ENCODE measurements at regions not wholly inside any gene's neighbourhood (a gene's known extent, or its start where the extent isn't known, plus 50 kb on each side); places are given as distances from the start of the nearest gene placed in this dataset.
A peak's percentile ranks its signal among the peaks of the same experiment; 100 is the strongest.

DNA sequence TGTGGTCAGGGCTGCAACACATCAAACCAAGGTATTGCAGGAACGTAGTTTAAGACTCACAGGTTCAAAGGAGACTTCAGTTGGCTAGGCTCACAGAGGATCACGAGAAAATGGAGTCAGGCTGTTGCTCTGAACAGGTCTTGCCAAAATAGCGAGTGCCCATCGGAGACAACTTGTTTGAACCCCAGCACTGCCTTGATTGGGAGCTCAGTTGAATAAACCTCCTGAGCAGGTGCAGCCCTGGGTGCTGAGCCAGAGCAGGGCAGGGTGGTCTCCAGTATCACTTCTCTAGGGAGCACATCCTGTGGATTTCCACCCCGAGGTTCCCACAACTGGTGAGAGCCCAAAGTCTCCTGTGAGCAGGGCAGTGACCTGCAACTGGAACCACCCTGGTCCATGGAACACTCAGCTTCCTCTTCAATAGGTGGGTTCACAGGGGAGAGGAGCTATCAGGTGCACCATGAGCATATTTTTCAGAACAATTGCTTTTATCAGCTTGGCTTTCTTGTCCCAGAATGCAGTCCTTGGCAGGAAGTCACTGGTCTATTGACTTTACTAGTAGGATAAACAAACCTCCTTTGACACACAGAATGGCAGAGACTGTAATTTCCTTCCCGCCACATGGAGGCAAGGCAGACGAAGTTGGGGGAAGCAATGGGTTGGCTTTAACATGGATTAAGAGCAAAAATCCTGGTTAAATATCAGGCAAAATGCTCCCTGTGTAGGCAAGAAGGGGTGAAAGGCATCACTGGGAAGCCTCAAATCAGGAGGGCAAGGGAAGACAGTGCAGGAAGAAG is 267.7 kb upstream of the FOXQ1 start:
- Mint-ChIP-seq H3K4me3 (no peak overlapping the region), H3K27ac (no peak overlapping the region), H3K9me3 (no peaks in the 10 kb centered on the region), H3K4me1 (no peaks in the 10 kb centered on the region), H3K27me3 (peaks cover 71% of the 10 kb centered on the region)
- no peak for ATAC-seq
- no peak for DNase-seq

DNA sequence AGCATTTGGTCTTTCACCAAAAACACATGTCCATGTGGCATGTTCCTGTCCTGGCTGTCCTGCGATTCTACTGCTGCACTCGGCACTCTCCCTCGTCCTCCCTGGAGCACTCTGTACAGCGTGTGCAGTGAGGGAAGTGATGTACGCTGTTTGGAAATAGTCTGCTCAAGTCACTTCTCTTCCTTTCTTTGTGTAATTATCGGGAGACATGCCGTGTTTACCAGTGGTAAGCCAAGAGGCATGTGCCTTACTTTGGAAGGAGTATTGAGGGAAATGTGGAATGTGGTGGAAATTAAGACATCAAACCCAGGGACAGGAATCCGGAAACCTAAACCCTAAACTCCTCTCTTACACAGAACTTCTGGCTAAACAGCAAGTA is 268.5 kb upstream of the FOXQ1 start:
- Mint-ChIP-seq H3K4me1 (no peaks in the 10 kb centered on the region), H3K9me3 (no peaks in the 10 kb centered on the region), H3K27ac (no peak overlapping the region), H3K27me3 (peaks cover 67% of the 10 kb centered on the region), H3K4me3 (no peak overlapping the region)
- DNase-seq (no peak), ATAC-seq (no peak)

DNA sequence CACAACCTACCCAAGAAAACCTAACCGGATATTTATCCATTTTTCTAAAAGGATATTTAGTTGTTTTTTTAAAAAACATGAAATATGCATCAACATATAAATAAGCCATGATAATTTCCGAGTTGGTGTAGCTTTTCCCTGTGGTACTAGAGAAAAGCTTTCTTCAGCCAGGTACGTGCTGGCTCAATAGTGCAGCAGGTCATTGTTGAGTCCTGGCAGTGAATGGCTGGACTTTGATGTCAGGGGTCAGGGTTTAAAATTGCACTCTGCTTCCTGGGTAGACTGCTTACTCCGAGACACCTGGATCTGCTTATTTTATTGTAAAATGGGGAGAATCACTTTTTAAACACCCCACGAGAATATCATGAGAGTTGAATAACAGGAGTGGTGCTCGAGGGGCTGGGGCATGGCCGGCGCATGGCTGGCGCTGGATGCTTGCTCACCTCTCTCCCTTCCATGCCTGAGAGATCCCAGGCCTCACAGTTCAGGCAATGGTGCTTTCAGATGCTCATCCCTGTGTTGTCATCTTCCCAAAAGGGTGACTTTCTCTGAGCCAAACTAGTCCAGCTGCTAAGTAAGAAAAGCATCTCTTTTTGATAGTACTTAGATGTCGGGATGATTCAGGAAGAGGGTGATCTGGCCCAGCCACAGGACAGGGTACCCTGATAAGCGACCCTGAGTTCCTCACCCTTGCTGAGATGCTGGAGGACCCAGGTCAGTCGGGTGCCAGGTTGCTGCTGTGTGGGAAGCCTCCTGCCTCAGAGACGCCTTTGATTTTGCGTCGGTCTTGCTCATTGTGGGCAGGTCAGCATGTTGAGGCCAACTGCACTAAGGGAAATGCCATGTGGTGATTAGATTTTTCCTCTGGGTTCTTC is 269.1 kb upstream of the FOXQ1 start:
- no peak overlapping the region for H3K4me3 Mint-ChIP-seq

GRCh38 chr6:1040393-1040792 is 271.5 kb upstream of the FOXQ1 start:
- no peak for ATAC-seq
- H3K9me3 Mint-ChIP-seq = no peaks in the 10 kb centered on the region
- peaks cover 65% of the 10 kb centered on the region for H3K27me3 Mint-ChIP-seq
- no peaks in the 10 kb centered on the region for H3K4me1 Mint-ChIP-seq
- DNase-seq = no peak
- no peak overlapping the region for H3K4me3 Mint-ChIP-seq
- H3K27ac Mint-ChIP-seq = peak overlapping the region in 1 of 2 donors; percentile 62

More for the DNA sequence above, 269.1 kb upstream of the FOXQ1 start:
- Mint-ChIP-seq H3K9me3 (no peaks in the 10 kb centered on the region), H3K4me1 (no peaks in the 10 kb centered on the region), H3K27ac (no peak overlapping the region), H3K27me3 (peaks cover 66% of the 10 kb centered on the region)
- no peak for DNase-seq
- no peak for ATAC-seq

DNA sequence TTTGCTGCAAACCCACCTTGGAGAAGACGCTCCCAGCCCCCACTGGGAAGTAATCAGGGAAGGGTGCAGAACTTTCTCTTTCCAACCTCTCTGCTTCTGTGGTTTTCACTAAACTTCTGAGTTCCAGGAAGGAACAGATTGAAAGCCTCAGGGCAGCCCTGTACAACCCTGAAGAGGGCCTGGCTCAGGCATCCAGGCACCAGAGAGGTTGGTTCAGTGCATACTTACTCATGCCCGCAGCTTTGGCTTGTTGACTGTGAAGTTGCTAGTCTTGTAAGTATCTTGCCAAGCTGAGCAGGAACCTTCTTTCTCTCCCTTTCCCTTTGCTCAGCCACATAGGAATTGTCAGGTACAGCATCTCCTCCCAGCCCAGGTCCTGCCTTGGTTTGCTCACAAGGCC is 272.2 kb upstream of the FOXQ1 start:
- no peaks in the 10 kb centered on the region for H3K4me1 Mint-ChIP-seq
- H3K9me3 Mint-ChIP-seq = no peaks in the 10 kb centered on the region
- no peak overlapping the region for H3K27ac Mint-ChIP-seq
- H3K27me3 Mint-ChIP-seq = peaks cover 64% of the 10 kb centered on the region
- ATAC-seq (no peak), DNase-seq (no peak)
- no peak overlapping the region for H3K4me3 Mint-ChIP-seq

DNA sequence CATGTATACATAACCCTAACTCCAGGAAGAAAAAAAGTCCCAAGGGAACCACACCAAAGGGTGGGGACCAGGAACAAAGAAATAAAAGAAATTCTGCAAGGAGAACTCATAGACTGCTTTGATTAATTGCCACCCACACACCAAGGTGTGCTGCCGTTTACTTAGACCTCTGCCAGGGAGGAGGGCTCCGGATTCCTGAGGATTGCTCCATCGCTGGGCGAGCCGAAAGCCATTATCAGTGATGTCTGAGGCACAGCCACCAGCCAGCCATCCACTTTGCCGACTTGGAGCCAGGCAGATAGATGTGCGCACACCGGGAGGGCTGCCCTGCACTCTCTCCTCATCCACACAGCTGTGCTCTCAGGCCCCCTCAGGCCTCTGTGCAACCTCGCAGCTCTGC is 272.7 kb upstream of the FOXQ1 start:
- H3K27ac Mint-ChIP-seq = no peak overlapping the region
- H3K9me3 Mint-ChIP-seq = no peaks in the 10 kb centered on the region
- no peak for DNase-seq
- no peak for ATAC-seq
- no peak overlapping the region for H3K4me3 Mint-ChIP-seq
- H3K4me1 Mint-ChIP-seq = no peaks in the 10 kb centered on the region
- H3K27me3 Mint-ChIP-seq = peaks cover 58% of the 10 kb centered on the region

GRCh38 chr6:1037430-1038202 is 274.3 kb upstream of the FOXQ1 start:
- no peaks in the 10 kb centered on the region for H3K4me1 Mint-ChIP-seq
- peaks cover 42% of the 10 kb centered on the region for H3K27me3 Mint-ChIP-seq
- ATAC-seq (no peak), DNase-seq (no peak)
- no peak overlapping the region for H3K4me3 Mint-ChIP-seq
- H3K27ac Mint-ChIP-seq = no peak overlapping the region
- H3K9me3 Mint-ChIP-seq = no peaks in the 10 kb centered on the region

DNA sequence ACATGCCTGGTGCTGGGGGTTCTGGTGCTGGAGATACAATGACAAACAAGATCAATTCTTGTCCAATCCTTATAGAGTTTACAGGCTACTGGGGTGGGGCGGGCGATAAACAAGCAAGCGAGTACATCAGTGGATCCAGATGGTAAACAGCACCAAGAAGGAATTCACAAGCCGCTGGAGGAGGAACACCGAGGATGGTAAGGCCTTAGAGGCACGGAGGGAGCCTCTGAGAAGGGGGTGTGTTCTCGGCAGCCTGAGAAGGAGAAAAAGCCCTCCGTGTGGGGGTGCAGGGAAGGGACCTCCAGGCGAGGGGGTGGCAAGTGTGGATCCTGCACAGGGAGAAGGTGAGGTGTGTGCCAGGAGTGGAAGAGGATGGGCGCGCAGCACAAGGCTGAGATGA is 276.5 kb upstream of the FOXQ1 start:
- no peaks in the 10 kb centered on the region for H3K9me3 Mint-ChIP-seq
- H3K27ac Mint-ChIP-seq = no peak overlapping the region
- peaks cover 36% of the 10 kb centered on the region for H3K27me3 Mint-ChIP-seq
- no peaks in the 10 kb centered on the region for H3K4me1 Mint-ChIP-seq
- no peak overlapping the region for H3K4me3 Mint-ChIP-seq
- no peak for ATAC-seq
- DNase-seq = no peak

DNA sequence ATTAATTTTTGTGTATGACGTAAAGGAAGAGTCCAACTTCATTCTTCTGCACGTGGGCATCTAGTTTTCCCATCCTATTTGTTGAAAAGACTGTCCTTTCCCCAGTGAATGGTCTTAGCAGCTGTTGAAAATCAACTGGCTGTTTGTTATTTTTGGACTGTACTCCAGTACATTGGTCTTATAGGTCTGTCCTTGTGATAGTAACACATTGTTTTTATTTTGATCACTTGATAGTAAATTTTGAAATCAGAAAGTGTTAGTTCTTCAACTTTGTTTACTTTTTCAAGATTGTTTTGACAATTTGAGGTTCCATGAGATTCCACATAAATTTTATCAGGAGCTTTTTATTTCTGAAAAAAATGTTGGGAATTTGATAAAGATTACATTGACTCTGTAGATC is 280.2 kb upstream of the FOXQ1 start:
- H3K27ac Mint-ChIP-seq = no peak overlapping the region
- H3K4me1 Mint-ChIP-seq = no peaks in the 10 kb centered on the region

GRCh38 chr6:1029141-1029540 is 282.8 kb upstream of the FOXQ1 start:
- no peak for DNase-seq
- Mint-ChIP-seq H3K4me1 (no peaks in the 10 kb centered on the region), H3K4me3 (no peak overlapping the region), H3K27ac (no peak overlapping the region), H3K27me3 (peaks cover 50% of the 10 kb centered on the region), H3K9me3 (no peaks in the 10 kb centered on the region)
- no peak for ATAC-seq

More for the DNA sequence above, 280.2 kb upstream of the FOXQ1 start:
- Mint-ChIP-seq H3K27me3 (peaks cover 46% of the 10 kb centered on the region), H3K4me3 (no peak overlapping the region), H3K9me3 (no peaks in the 10 kb centered on the region)
- no peak for DNase-seq
- no peak for ATAC-seq

DNA sequence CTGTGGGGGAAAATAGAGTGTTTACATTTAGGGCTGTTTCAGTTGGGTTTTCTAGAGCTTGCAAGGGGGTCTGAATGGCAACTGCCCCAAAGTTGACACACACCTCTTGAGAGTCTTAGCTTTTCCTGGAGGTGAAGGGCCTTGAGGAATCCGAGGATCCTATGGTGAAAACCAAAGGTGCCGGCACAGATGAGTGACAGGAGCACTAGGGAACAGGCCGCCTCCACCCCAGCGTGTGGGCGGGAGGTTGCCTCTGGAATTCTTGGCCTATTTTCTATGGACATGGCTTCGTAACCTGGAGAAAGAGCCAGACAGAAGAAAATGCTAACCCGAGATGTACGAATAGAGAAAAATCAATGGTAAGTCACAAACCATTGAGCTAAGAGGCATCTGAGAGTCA is 283.2 kb upstream of the FOXQ1 start:
- Mint-ChIP-seq H3K4me1 (no peaks in the 10 kb centered on the region), H3K4me3 (no peak overlapping the region), H3K27ac (no peak overlapping the region), H3K9me3 (no peaks in the 10 kb centered on the region), H3K27me3 (peaks cover 51% of the 10 kb centered on the region)
- ATAC-seq (no peak), DNase-seq (no peak)

GRCh38 chr6:1027795-1028569 is 283.9 kb upstream of the FOXQ1 start:
- no peak for ATAC-seq
- H3K27ac Mint-ChIP-seq = no peak overlapping the region
- no peak for DNase-seq
- no peak overlapping the region for H3K4me3 Mint-ChIP-seq
- H3K27me3 Mint-ChIP-seq = peaks cover 51% of the 10 kb centered on the region
- no peaks in the 10 kb centered on the region for H3K4me1 Mint-ChIP-seq
- no peaks in the 10 kb centered on the region for H3K9me3 Mint-ChIP-seq

DNA sequence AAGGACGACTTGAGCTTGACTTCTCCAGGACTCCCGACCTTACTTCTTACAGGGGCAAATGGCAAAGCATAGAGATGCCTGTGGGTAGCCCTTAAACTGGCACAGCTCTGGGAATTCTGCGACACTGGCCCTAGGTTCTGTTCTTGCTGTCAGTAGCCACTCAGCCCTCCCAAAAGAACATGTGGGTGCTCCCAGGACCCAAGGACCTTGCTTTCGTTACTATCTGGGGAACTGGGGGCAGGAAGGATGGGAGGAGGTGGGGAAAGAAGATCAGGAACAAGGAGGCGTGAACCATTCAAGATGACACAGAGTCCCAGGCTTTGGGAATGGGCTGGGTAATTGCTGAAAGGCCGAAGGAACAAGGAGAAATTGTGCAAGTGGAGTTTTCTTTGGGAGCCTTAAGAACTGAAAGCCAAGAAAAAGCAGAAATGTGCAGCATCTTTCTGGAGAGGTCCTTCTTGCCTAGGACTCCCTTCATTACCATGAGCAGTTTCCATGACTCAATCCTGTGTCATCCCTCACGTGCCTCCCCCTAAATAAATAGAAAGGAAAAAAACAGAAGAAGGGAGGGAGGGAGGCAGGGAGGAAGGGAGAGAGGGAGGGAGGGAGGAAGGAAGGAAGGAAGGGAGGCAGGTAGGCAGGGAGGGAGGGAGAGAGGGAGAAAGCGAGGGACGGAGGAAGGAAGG is 284.6 kb upstream of the FOXQ1 start:
- Mint-ChIP-seq H3K27me3 (peaks cover 51% of the 10 kb centered on the region), H3K4me3 (no peak overlapping the region), H3K27ac (no peak overlapping the region), H3K4me1 (no peaks in the 10 kb centered on the region), H3K9me3 (no peaks in the 10 kb centered on the region)
- no peak for DNase-seq
- no peak for ATAC-seq

GRCh38 chr6:1025821-1026220 is 286.1 kb upstream of the FOXQ1 start:
- Mint-ChIP-seq H3K4me1 (no peaks in the 10 kb centered on the region), H3K27me3 (peaks cover 43% of the 10 kb centered on the region), H3K27ac (no peak overlapping the region), H3K4me3 (no peak overlapping the region), H3K9me3 (peaks cover 0 to 14% of the 10 kb centered on the region in 2 donors)
- ATAC-seq (no peak), DNase-seq (no peak)

GRCh38 chr6:1024587-1024986 is 287.3 kb upstream of the FOXQ1 start:
- no peak overlapping the region for H3K4me3 Mint-ChIP-seq
- ATAC-seq = no peak
- no peaks in the 10 kb centered on the region for H3K4me1 Mint-ChIP-seq
- no peak for DNase-seq
- H3K27me3 Mint-ChIP-seq = peaks cover 43% of the 10 kb centered on the region
- no peak overlapping the region for H3K27ac Mint-ChIP-seq
- H3K9me3 Mint-ChIP-seq = peaks cover 0 to 14% of the 10 kb centered on the region in 2 donors
